ENCODE measurements at regions not wholly inside any gene's neighbourhood (a gene's known extent, or its start where the extent isn't known, plus 50 kb on each side); places are given as distances from the start of the nearest gene placed in this dataset.

DNA sequence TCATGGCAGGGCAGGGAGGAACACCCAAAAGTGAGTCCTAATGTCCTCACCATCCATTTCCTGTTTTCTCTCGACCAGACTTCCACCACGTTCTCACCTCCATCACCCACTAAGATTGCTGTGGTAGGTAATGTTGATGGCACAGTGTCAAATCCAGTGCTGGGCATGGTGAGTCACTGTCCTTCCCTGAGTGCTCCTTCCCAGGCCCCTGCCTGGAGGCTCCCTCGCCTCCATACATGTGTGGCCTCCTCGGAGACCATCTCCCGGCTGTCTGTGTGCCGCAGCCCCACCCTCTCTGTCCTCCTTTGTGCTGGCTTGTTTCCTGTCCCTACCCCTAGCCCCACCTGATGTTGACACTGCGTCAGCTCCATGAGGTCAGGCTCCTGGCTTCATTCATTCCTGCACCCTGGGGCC lies 177.5 kb downstream of the SYK start:
- H3K4me3 Mint-ChIP-seq (ENCODE audit: unreplicated experiment), result no peak overlapping the region
- intact Hi-C loops (cut with micrococcal nuclease), result no loop called here
- ChIA-PET POLR2A (interaction anchor here (0.7 to 1.2 kb wide), 3 partner anchors 16 to 444 kb away, joined by 3 read pairs; partner anchors contain the start of gene NFIL3), CTCF (interaction anchor here (1.2 kb wide), 3 partner anchors 8 to 58 kb away, joined by 3 to 4 read pairs (median 4); no protein-coding TSS in a partner anchor)
- no peaks in the 10 kb centered on the region for H3K9me3 Mint-ChIP-seq (ENCODE audit: unreplicated experiment)
- peak overlapping the region; percentile 92 for H3K27ac Mint-ChIP-seq (ENCODE audit: low read depth, unreplicated experiment)
- no peaks in the 10 kb centered on the region for H3K36me3 Mint-ChIP-seq (ENCODE audit: insufficient read depth, unreplicated experiment)
- no TSS peak for BruUV-seq (replicated peaks)
- no peaks in the 10 kb centered on the region for H3K27me3 Mint-ChIP-seq (ENCODE audit: insufficient read depth, unreplicated experiment)
- H3K4me1 Mint-ChIP-seq (ENCODE audit: insufficient read depth, unreplicated experiment), result peaks cover 42% of the 10 kb centered on the region
- TF ChIP-seq, protein P1, sequence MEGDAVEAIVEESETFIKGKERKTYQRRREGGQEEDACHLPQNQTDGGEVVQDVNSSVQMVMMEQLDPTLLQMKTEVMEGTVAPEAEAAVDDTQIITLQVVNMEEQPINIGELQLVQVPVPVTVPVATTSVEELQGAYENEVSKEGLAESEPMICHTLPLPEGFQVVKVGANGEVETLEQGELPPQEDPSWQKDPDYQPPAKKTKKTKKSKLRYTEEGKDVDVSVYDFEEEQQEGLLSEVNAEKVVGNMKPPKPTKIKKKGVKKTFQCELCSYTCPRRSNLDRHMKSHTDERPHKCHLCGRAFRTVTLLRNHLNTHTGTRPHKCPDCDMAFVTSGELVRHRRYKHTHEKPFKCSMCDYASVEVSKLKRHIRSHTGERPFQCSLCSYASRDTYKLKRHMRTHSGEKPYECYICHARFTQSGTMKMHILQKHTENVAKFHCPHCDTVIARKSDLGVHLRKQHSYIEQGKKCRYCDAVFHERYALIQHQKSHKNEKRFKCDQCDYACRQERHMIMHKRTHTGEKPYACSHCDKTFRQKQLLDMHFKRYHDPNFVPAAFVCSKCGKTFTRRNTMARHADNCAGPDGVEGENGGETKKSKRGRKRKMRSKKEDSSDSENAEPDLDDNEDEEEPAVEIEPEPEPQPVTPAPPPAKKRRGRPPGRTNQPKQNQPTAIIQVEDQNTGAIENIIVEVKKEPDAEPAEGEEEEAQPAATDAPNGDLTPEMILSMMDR (IDR thresholded peaks at IDR 0.05; ENCODE audit: unreplicated experiment), result no peak
- DNase-seq (ENCODE audit: unreplicated experiment), result peak; percentile 85

DNA sequence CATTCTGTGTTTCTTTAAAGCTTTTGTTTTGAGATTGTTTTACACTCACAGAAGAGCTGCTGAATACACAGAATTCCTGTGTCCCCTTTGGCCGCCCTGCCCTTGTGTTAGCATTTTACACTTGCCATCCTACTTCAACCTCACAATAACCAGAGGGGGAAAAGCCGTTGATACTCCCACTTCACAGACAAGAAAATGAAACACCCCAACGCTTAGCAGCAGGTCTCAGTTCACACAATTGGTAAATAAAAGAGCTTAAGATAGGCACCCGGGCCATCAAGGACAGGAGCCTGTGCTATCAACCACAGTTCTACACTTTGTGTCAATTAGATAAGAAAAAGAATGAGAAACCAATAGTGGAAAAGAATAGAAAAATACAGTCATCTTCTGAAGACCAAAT lies 178.0 kb downstream of the SYK start:
- intact Hi-C loops (cut with micrococcal nuclease), result no loop called here
- peak overlapping the region; percentile 92 for H3K27ac Mint-ChIP-seq (ENCODE audit: low read depth, unreplicated experiment)
- H3K4me1 Mint-ChIP-seq (ENCODE audit: insufficient read depth, unreplicated experiment), result peaks cover 38% of the 10 kb centered on the region
- ChIA-PET CTCF (interaction anchor here (0.7 to 1.2 kb wide), 4 partner anchors 9 to 83 kb away, joined by 3 to 4 read pairs (median 4); no protein-coding TSS in a partner anchor), POLR2A (interaction anchor here (0.7 to 1.8 kb wide), 5 partner anchors 9 to 444 kb away, joined by 3 to 5 read pairs (median 3); partner anchors contain the start of gene NFIL3)
- TF ChIP-seq, protein P1 (IDR thresholded peaks at IDR 0.05; ENCODE audit: unreplicated experiment), result no peak
- no TSS peak for BruUV-seq (replicated peaks)
- H3K4me3 Mint-ChIP-seq (ENCODE audit: unreplicated experiment), result no peak overlapping the region
- DNase-seq (ENCODE audit: unreplicated experiment), result no peak
- no peaks in the 10 kb centered on the region for H3K36me3 Mint-ChIP-seq (ENCODE audit: insufficient read depth, unreplicated experiment)
- no peaks in the 10 kb centered on the region for H3K9me3 Mint-ChIP-seq (ENCODE audit: unreplicated experiment)
- H3K27me3 Mint-ChIP-seq (ENCODE audit: insufficient read depth, unreplicated experiment), result no peaks in the 10 kb centered on the region

DNA sequence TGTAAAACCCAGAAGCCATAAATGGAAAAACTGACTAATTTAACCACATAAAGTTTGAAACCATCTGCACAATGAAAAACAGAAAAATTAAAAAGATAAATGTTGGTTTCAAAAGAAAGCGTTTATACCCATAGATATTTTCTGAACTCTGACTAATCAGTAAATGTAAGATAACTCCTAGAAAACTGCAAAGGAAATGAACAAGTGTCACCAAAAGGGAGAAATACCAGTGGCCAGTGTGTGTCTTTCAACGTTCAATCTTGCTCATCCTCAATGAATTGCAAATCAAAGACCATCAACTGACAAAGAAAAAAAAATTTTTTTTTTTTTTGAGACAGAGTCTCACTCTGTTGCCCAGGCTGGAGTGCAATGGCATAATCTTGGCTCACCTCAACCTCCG lies 180.1 kb downstream of the SYK start:
- intact Hi-C loops (cut with micrococcal nuclease), result no loop called here
- no peaks in the 10 kb centered on the region for H3K9me3 Mint-ChIP-seq (ENCODE audit: unreplicated experiment)
- BruUV-seq (replicated peaks), result no TSS peak
- POLR2A ChIA-PET, result no interaction called here
- H3K27me3 Mint-ChIP-seq (ENCODE audit: insufficient read depth, unreplicated experiment), result no peaks in the 10 kb centered on the region
- no peak overlapping the region for H3K27ac Mint-ChIP-seq (ENCODE audit: low read depth, unreplicated experiment)
- no peak for DNase-seq (ENCODE audit: unreplicated experiment)
- H3K4me3 Mint-ChIP-seq (ENCODE audit: unreplicated experiment), result no peak overlapping the region
- TF ChIP-seq, protein P1 (IDR thresholded peaks at IDR 0.05; ENCODE audit: unreplicated experiment), result no peak
- peaks cover 46% of the 10 kb centered on the region for H3K4me1 Mint-ChIP-seq (ENCODE audit: insufficient read depth, unreplicated experiment)
- CTCF ChIA-PET, result no interaction called here
- H3K36me3 Mint-ChIP-seq (ENCODE audit: insufficient read depth, unreplicated experiment), result no peaks in the 10 kb centered on the region

DNA sequence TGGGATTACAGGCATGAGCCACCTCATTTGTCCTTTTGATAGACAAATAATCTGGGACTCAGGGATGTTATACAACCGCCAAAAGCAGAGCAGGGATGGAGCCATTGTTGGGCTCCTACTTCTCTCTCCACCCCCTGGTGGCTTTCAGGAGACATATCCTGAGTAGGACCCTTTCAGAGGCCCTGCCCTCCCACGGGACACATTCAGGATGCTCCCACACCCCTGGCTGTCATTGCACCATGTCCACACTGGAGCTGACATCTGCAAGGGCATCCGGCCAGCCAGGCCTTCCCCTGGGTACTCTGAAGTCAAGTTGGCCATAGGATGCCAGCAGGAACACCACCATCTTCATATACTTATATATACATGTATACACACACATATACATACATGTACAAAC lies 181.8 kb downstream of the SYK start:
- no TSS peak for BruUV-seq (replicated peaks)
- Mint-ChIP-seq H3K27ac (ENCODE audit: low read depth, unreplicated experiment) (no peak overlapping the region), H3K27me3 (ENCODE audit: insufficient read depth, unreplicated experiment) (no peaks in the 10 kb centered on the region), H3K4me1 (ENCODE audit: insufficient read depth, unreplicated experiment) (peaks cover 57% of the 10 kb centered on the region), H3K36me3 (ENCODE audit: insufficient read depth, unreplicated experiment) (no peaks in the 10 kb centered on the region), H3K9me3 (ENCODE audit: unreplicated experiment) (no peaks in the 10 kb centered on the region), H3K4me3 (ENCODE audit: unreplicated experiment) (no peak overlapping the region)
- ChIA-PET POLR2A (no interaction called here), CTCF (interaction anchor here (0.6 to 1.8 kb wide), 3 partner anchors 11 to 197 kb away, joined by 3 to 4 read pairs (median 3); no protein-coding TSS in a partner anchor)
- intact Hi-C loops (cut with micrococcal nuclease), result no loop called here
- no peak for DNase-seq (ENCODE audit: unreplicated experiment)
- TF ChIP-seq, protein P1 (IDR thresholded peaks at IDR 0.05; ENCODE audit: unreplicated experiment), result no peak

Measured in MCF 10A (cell line).